ENCODE measurements at regions not wholly inside any gene's neighbourhood (a gene's known extent, or its start where the extent isn't known, plus 50 kb on each side); places are given as distances from the start of the nearest gene placed in this dataset.

GRCh38 chr10:31642281-31642680 is 286.4 kb downstream of the ARHGAP12 start:
- TF ChIP-seq, protein P1, sequence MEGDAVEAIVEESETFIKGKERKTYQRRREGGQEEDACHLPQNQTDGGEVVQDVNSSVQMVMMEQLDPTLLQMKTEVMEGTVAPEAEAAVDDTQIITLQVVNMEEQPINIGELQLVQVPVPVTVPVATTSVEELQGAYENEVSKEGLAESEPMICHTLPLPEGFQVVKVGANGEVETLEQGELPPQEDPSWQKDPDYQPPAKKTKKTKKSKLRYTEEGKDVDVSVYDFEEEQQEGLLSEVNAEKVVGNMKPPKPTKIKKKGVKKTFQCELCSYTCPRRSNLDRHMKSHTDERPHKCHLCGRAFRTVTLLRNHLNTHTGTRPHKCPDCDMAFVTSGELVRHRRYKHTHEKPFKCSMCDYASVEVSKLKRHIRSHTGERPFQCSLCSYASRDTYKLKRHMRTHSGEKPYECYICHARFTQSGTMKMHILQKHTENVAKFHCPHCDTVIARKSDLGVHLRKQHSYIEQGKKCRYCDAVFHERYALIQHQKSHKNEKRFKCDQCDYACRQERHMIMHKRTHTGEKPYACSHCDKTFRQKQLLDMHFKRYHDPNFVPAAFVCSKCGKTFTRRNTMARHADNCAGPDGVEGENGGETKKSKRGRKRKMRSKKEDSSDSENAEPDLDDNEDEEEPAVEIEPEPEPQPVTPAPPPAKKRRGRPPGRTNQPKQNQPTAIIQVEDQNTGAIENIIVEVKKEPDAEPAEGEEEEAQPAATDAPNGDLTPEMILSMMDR (optimal IDR thresholded peaks at IDR 0.05 in 1 of 3, IDR thresholded peaks at IDR 0.05 in 1 of 3, conservative IDR thresholded peaks at IDR 0.05 in 1 of 3; ENCODE audit: extremely low read depth in 1 of 3, insufficient read depth in 2 of 3, low read length in 3 of 3), result no peak
- no peak for TF ChIP-seq EZH2 (IDR thresholded peaks at IDR 0.05; ENCODE audit: low read length)
